B cell (primary cell): ENCODE measurements at regions not wholly inside any gene's neighbourhood (a gene's known extent, or its start where the extent isn't known, plus 50 kb on each side); places are given as distances from the start of the nearest gene placed in this dataset.

Experiments
- ATAC-seq: fragments of 200-7000 bp; cut with Tn5 transposase; one replicate; pipeline ENCODE4 v1.10.0; 2021; ENCODE audit warnings: low read depth, mild to moderate bottlenecking, moderate number of reproducible peaks, moderate library complexity
- CTCF ChIA-PET: fragments of 350-600 bp; sonication (Branson Sonifier 250); formaldehyde crosslinking; loops from one replicate; lab custom pipeline; 2021; ENCODE audit warnings: antibody characterized with exemption, inconsistent platforms; lab: Charles Lee
- POLR2A ChIA-PET: fragments of 350-600 bp; sonication (Branson Sonifier 250); formaldehyde crosslinking; loops from one replicate; lab custom pipeline; 2021; ENCODE audit warnings: antibody characterized with exemption; lab: Charles Lee
- DNase-seq: peaks from one replicate; pipeline ENCODE4 v3.0.0; 2013
- H2AFZ ChIP-seq: 2 replicates; pipeline ENCODE4 v1.6.1; 2012; ENCODE audit warnings: mild to moderate bottlenecking, low read depth, low read length; ENCODE audit not compliant: insufficient read depth, poor library complexity, severe bottlenecking
- H3K27ac ChIP-seq, 2 donors: 1 replicate in 1 of 2; 2 replicates in 1 of 2; pipeline ENCODE4 v1.5.1; 2012 to 2013; ENCODE audit warnings: low read length in 2 of 2, mild to moderate bottlenecking in 2 of 2, moderate library complexity in 1 of 2
- H3K27me3 ChIP-seq, 4 experiments: fragments of 200-600 bp in 1 of 4; sonication (generic) in 1 of 4; replicated peaks in 1 of 4; 1 replicate in 2 of 4; 2 replicates in 2 of 4; pipeline versions ENCODE4 v1.6.1 to v1.7.0; 2013 to 2016; ENCODE audit warnings: low read length in 3 of 4, mild to moderate bottlenecking in 2 of 4, mixed read lengths in 1 of 4, moderate library complexity in 1 of 4; ENCODE audit not compliant: insufficient read depth in 4 of 4, control insufficient read depth in 3 of 4; ENCODE audit errors: control extremely low read depth in 1 of 4
- H3K36me3 ChIP-seq, 2 experiments: replicated peaks in 1 of 2; 1 replicate in 1 of 2; 2 replicates in 1 of 2; pipeline versions ENCODE4 v1.6.1 to v1.7.1; 2013; ENCODE audit warnings: low read length in 1 of 2; ENCODE audit not compliant: insufficient read depth in 2 of 2, control insufficient read depth in 1 of 2; ENCODE audit errors: control extremely low read depth in 1 of 2, extremely low read depth in 1 of 2
- H3K4me1 ChIP-seq, 2 donors: fragments of 200-600 bp in 1 of 2; sonication (generic) in 1 of 2; 1 replicate in 1 of 2; 2 replicates in 1 of 2; pipeline versions ENCODE4 v1.5.1 to v1.6.1; 2013 to 2017; ENCODE audit warnings: low read length in 2 of 2; ENCODE audit not compliant: control insufficient read depth in 2 of 2, insufficient read depth in 2 of 2
- H3K4me2 ChIP-seq: replicated peaks from 2 replicates; pipeline ENCODE3; 2012; ENCODE audit warnings: mild to moderate bottlenecking, low read depth, low read length; ENCODE audit not compliant: poor library complexity, severe bottlenecking
- H3K4me3 ChIP-seq, 5 experiments: fragments of 200-600 bp in 1 of 5; sonication (generic) in 1 of 5; 1 replicate in 3 of 5; 2 replicates in 2 of 5; pipeline versions ENCODE4 v1.5.1 to v1.7.0; 2011 to 2016; ENCODE audit warnings: low read length in 4 of 5, mild to moderate bottlenecking in 4 of 5, low read depth in 2 of 5, control low read depth in 1 of 5, moderate library complexity in 1 of 5; ENCODE audit not compliant: insufficient read depth in 1 of 5; ENCODE audit errors: control extremely low read depth in 1 of 5, extremely low read depth in 1 of 5
- H3K79me2 ChIP-seq: fragments of 200-600 bp; sonication (generic); one replicate; pipeline ENCODE4 v1.6.0; 2016; ENCODE audit warnings: low read length; ENCODE audit not compliant: control insufficient read depth, insufficient read depth
- H3K9ac ChIP-seq: fragments of 200-600 bp; sonication (generic); 2 replicates; pipeline ENCODE4 v1.6.1; 2017; ENCODE audit warnings: mild to moderate bottlenecking, low read length, moderate library complexity
- H3K9me3 ChIP-seq, 3 donors: one replicate each; pipeline versions ENCODE4 v1.6.1 to v1.7.1; 2013; ENCODE audit warnings: low read length in 2 of 3; ENCODE audit not compliant: control insufficient read depth in 2 of 3, insufficient read depth in 1 of 3; ENCODE audit errors: control extremely low read depth in 1 of 3
- H4K20me1 ChIP-seq: 2 replicates; pipeline ENCODE4 v1.6.0; 2012; ENCODE audit warnings: mild to moderate bottlenecking, low read length; ENCODE audit not compliant: insufficient read depth, control insufficient read depth, poor library complexity, severe bottlenecking
- H3K27ac Mint-ChIP-seq: one replicate; pipeline ENCODE4 v1.8.0; 2021; ENCODE audit warnings: mixed read lengths
- H3K27me3 Mint-ChIP-seq: one replicate; pipeline ENCODE4 v1.8.0; 2021; ENCODE audit warnings: mixed read lengths
- H3K4me1 Mint-ChIP-seq: one replicate; pipeline ENCODE4 v1.8.0; 2021; ENCODE audit warnings: mixed read lengths
- H3K4me3 Mint-ChIP-seq: one replicate; pipeline ENCODE4 v1.8.0; 2021; ENCODE audit warnings: mixed read lengths
- H3K9me3 Mint-ChIP-seq: one replicate; pipeline ENCODE4 v1.8.0; 2022; ENCODE audit warnings: mixed read lengths; ENCODE audit not compliant: insufficient read depth
- CTCF ChIP-seq: fragments of 200-600 bp; IDR thresholded peaks from one replicate; pipeline ENCODE4 v1.8.0; 2022; ENCODE audit warnings: antibody characterized with exemption, mild to moderate bottlenecking
- EZH2 ChIP-seq: IDR thresholded peaks from 2 replicates; pipeline ENCODE4 v1.6.1; 2012; ENCODE audit warnings: borderline replicate concordance, low read depth, mild to moderate bottlenecking, moderate library complexity, low read length; ENCODE audit not compliant: insufficient read depth, poor library complexity, severe bottlenecking
- WGBS: methylation state at CpG from one replicate; pipeline ENCODE4 v1.1.5; 2013; ENCODE audit warnings: missing lambda C conversion rate; ENCODE audit not compliant: insufficient coverage; 5-methylcytosine and 5-hydroxymethylcytosine counted together
- intact Hi-C: fragments of 100-400 bp; cut with micrococcal nuclease; formaldehyde crosslinking; loops from one replicate; pipeline ENCODE4 v1.10.0; 2022

GRCh38 chr3:82202269-82202668 is 440.8 kb upstream of the GBE1 start:
- Mint-ChIP-seq H3K4me3 (no peak overlapping the region), H3K9me3 (no peaks in the 10 kb centered on the region), H3K27me3 (no peaks in the 10 kb centered on the region), H3K27ac (no peak overlapping the region), H3K4me1 (peaks cover 16% of the 10 kb centered on the region)
- Histone ChIP-seq H3K27ac (no peak overlapping the region), H3K9me3 (no peaks in the 10 kb centered on the region), H2AFZ (no peak overlapping the region), H3K4me1 (peaks cover 12 to 19% of the 10 kb centered on the region in 2 donors), H3K4me3 (no peak overlapping the region), H3K9ac (no peak overlapping the region), H3K27me3 (no peaks in the 10 kb centered on the region), H3K4me2 (no peak overlapping the region), H3K36me3 (no peaks in the 10 kb centered on the region), H4K20me1 (no peaks in the 10 kb centered on the region), H3K79me2 (no peaks in the 10 kb centered on the region)
- POLR2A ChIA-PET, result no interaction called here
- intact Hi-C loops, result no loop called here
- DNase-seq (no peak), ATAC-seq (no peak)
- 90% methylated on average over 2 of the region's 5 CpGs for WGBS
- TF ChIP-seq EZH2 (no peak), CTCF (no peak)
- CTCF ChIA-PET, result no interaction called here

- Histone ChIP-seq H3K4me1 (peaks cover 4 to 9% of the 10 kb centered on the region in 2 donors), H3K4me3 (no peak overlapping the region), H3K36me3 (no peaks in the 10 kb centered on the region), H2AFZ (no peak overlapping the region), H3K9ac (no peak overlapping the region), H3K27ac (no peak overlapping the region), H3K4me2 (no peak overlapping the region), H4K20me1 (no peaks in the 10 kb centered on the region), H3K9me3 (no peaks in the 10 kb centered on the region), H3K79me2 (no peaks in the 10 kb centered on the region), H3K27me3 (no peaks in the 10 kb centered on the region)
- TF ChIP-seq CTCF (no peak), EZH2 (no peak)
- POLR2A ChIA-PET, result no interaction called here
- WGBS, result no CpG with 5 or more reads among the region's 2 CpGs
- DNase-seq (no peak), ATAC-seq (no peak)
- Mint-ChIP-seq H3K4me3 (no peak overlapping the region), H3K27me3 (no peaks in the 10 kb centered on the region), H3K4me1 (peaks cover 7% of the 10 kb centered on the region), H3K27ac (no peak overlapping the region), H3K9me3 (no peaks in the 10 kb centered on the region)
- CTCF ChIA-PET, result no interaction called here
- intact Hi-C loops, result no loop called here
These were observed 439.9 kb upstream of the GBE1 start for GRCh38 chr3:82201316-82201715.
